ENCODE measurements at regions not wholly inside any gene's neighbourhood (a gene's known extent, or its start where the extent isn't known, plus 50 kb on each side); places are given as distances from the start of the nearest gene placed in this dataset.

DNA sequence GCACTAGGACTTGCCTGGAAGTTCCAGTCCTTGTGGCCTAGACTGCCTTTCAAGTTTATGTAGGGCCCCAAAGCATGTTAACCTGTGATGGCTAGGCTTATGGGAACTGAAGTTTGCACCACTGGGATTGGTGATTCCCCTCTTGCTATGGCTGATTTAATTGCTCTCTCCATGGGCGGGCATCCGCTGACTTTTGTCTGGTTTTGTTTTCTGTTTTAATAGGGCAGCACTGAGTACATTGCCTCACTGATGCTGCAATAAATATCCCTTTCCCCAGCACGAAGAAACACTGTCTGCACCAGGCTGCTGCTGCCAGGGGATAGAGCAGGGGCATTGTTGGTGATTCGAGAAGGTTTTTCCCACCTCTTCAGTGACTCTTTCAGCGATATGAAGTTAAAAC is 73.3 kb upstream of the PDE4B start:
- Histone ChIP-seq H3K27ac (no peak overlapping the region), H3K4me1 (no peaks in the 10 kb centered on the region), H3K4me3 (no peak overlapping the region), H3K9me3 (no peaks in the 10 kb centered on the region), H3K27me3 (ENCODE audit: low read depth) (no peaks in the 10 kb centered on the region), H3K36me3 (no peaks in the 10 kb centered on the region)
- intact Hi-C loops (cut with DNase I), result no loop called here
- no peak for DNase-seq
- ATAC-seq, result no peak
- TF ChIP-seq, protein P1, sequence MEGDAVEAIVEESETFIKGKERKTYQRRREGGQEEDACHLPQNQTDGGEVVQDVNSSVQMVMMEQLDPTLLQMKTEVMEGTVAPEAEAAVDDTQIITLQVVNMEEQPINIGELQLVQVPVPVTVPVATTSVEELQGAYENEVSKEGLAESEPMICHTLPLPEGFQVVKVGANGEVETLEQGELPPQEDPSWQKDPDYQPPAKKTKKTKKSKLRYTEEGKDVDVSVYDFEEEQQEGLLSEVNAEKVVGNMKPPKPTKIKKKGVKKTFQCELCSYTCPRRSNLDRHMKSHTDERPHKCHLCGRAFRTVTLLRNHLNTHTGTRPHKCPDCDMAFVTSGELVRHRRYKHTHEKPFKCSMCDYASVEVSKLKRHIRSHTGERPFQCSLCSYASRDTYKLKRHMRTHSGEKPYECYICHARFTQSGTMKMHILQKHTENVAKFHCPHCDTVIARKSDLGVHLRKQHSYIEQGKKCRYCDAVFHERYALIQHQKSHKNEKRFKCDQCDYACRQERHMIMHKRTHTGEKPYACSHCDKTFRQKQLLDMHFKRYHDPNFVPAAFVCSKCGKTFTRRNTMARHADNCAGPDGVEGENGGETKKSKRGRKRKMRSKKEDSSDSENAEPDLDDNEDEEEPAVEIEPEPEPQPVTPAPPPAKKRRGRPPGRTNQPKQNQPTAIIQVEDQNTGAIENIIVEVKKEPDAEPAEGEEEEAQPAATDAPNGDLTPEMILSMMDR (IDR thresholded peaks at IDR 0.05), result no peak

DNA sequence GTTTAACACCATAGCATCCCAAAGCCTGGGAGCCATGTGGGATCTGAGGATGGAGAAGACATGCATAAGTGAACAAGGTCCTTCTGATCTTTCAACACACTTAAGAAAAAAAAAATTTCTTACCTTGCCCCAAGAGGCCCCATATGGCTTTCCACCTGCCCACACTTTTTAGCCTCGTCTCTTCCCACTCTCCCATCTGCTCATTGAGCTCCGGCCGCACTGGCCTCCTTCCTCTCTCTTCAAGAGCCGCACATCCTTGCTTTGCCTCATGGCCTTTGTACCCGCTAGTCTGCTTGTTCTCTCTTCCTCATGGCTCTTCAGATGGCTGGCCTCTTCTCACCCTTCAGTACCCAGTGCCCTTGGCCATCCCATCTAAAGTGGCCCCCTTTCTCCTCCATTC is 70.2 kb upstream of the PDE4B start:
- H3K9me3 ChIP-seq, result no peaks in the 10 kb centered on the region
- no peak overlapping the region for H3K4me3 ChIP-seq
- H3K27ac ChIP-seq, result no peak overlapping the region
- TF ChIP-seq, protein P1 (IDR thresholded peaks at IDR 0.05), result no peak
- H3K4me1 ChIP-seq, result no peaks in the 10 kb centered on the region
- H3K36me3 ChIP-seq, result no peaks in the 10 kb centered on the region
- intact Hi-C loops (cut with DNase I), result no loop called here
- ATAC-seq, result no peak
- no peaks in the 10 kb centered on the region for H3K27me3 ChIP-seq (ENCODE audit: low read depth)
- no peak for DNase-seq

DNA sequence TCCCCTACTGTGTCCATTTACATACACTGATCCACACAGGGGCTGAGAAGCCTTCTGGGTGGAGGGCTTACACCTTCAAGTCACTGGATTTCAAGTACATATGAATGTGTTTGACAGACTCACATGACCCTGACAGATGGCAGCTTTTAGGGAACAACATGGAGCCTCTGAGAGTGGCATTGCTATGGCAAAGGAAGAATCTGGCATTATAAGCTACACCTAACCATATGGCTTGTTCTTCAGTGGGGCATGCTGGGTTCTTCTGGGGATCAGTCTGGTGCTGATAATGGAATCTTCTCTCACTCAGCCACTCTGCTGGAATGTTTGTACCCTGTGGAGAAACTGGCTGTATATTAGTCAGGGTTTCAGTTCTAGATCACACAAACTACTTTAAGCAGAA is 68.5 kb upstream of the PDE4B start:
- no peak for ATAC-seq
- intact Hi-C loops (cut with DNase I), result no loop called here

DNA sequence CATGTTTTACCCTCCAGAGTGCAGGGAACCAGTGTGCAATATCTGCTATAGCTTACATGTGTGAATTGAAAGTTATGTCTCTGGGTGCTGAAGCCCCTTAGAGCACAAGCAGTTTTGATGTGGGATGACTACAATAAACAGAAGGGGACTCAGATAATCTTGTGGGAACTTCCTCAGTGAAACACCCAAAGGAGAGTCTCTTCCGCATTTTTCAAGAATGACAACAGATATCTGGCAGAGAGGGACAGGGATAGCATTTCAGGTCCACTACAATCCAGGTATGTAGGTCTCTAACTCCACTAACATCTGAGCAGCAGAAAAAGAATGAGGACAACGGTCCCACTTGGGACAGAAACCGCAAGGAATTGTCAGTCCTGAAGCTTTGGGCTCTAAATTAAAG is 67.6 kb upstream of the PDE4B start:
- H3K4me3 ChIP-seq, result no peak overlapping the region
- no peak overlapping the region for H3K27ac ChIP-seq
- no peaks in the 10 kb centered on the region for H3K27me3 ChIP-seq (ENCODE audit: low read depth)
- TF ChIP-seq, protein P1 (IDR thresholded peaks at IDR 0.05), result no peak
- intact Hi-C loops (cut with DNase I), result no loop called here
- DNase-seq (no peak), ATAC-seq (no peak)
- no peaks in the 10 kb centered on the region for H3K36me3 ChIP-seq
- H3K9me3 ChIP-seq, result no peaks in the 10 kb centered on the region
- H3K4me1 ChIP-seq, result no peaks in the 10 kb centered on the region

More for the DNA sequence above, 68.5 kb upstream of the PDE4B start:
- no peaks in the 10 kb centered on the region for H3K36me3 ChIP-seq
- no peaks in the 10 kb centered on the region for H3K27me3 ChIP-seq (ENCODE audit: low read depth)
- no peak overlapping the region for H3K27ac ChIP-seq
- no peaks in the 10 kb centered on the region for H3K4me1 ChIP-seq
- DNase-seq, result no peak
- TF ChIP-seq, protein P1 (IDR thresholded peaks at IDR 0.05), result no peak
- no peak overlapping the region for H3K4me3 ChIP-seq
- H3K9me3 ChIP-seq, result no peaks in the 10 kb centered on the region

DNA sequence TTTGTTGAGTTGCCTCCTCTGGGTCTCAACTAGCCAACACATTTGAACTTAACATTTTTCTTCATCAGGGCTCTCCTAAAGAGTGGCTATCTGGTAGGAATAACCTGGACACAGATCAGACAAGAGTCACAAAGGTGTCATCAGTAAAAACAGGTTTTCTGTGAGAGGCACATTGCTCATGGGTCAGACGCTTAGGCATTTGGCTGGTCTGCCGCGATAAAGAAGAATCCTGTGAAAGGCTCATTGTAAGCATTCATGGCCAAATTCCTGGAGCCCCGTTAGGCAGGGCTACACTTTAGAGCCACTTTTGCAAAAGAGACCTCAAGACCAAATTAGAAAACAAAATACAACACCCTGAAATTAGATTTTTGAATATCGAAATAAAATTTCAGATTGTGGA is 64.2 kb upstream of the PDE4B start:
- H3K36me3 ChIP-seq, result no peaks in the 10 kb centered on the region
- H3K4me1 ChIP-seq, result no peaks in the 10 kb centered on the region
- no peaks in the 10 kb centered on the region for H3K27me3 ChIP-seq (ENCODE audit: low read depth)
- DNase-seq (no peak), ATAC-seq (no peak)
- no peaks in the 10 kb centered on the region for H3K9me3 ChIP-seq
- intact Hi-C loops (cut with DNase I), result no loop called here
- TF ChIP-seq, protein P1 (IDR thresholded peaks at IDR 0.05), result no peak
- H3K4me3 ChIP-seq, result no peak overlapping the region
- H3K27ac ChIP-seq, result no peak overlapping the region

DNA sequence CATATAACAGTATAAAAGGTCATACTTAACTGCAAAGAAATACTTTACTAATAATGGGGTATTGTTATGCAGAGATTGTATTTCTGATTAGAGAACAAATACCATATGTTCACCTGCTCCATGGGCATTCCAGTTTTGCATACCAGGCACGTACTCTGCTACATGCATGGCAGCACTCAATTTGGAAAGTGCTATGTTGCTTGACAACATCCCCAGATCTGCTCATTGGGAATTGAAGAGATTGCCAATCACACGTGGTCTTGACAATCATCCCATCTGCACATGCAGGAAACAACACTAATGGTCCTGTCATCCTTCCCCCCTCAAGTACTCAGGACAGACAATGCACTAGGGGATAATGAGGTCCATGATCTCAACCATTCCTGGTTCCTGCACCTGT is 63.4 kb upstream of the PDE4B start:
- Histone ChIP-seq H3K27me3 (ENCODE audit: low read depth) (no peaks in the 10 kb centered on the region), H3K4me1 (no peaks in the 10 kb centered on the region), H3K36me3 (no peaks in the 10 kb centered on the region), H3K4me3 (no peak overlapping the region), H3K27ac (no peak overlapping the region), H3K9me3 (no peaks in the 10 kb centered on the region)
- TF ChIP-seq, protein P1 (IDR thresholded peaks at IDR 0.05), result no peak
- ATAC-seq (no peak), DNase-seq (no peak)
- intact Hi-C loops (cut with DNase I), result no loop called here
